Liver (tissue), 3 donors: ENCODE measurements at regions not wholly inside any gene's neighbourhood (a gene's known extent, or its start where the extent isn't known, plus 50 kb on each side); places are given as distances from the start of the nearest gene placed in this dataset.

Experiments used
- JUND ChIP-seq, 2 donors: IDR thresholded peaks; 2 replicates each; pipeline ENCODE4 v1.6.1; 2016; ENCODE audit warnings: antibody characterized with exemption in 2 of 2
- NR2F2 ChIP-seq: IDR thresholded peaks from 2 replicates; pipeline ENCODE4 v1.6.1; 2016; ENCODE audit warnings: antibody characterized with exemption
- RAD21 ChIP-seq, 2 donors: IDR thresholded peaks; 2 replicates each; pipeline ENCODE4 v1.6.1; 2016; ENCODE audit warnings: antibody characterized with exemption in 2 of 2, mild to moderate bottlenecking in 2 of 2
- RXRA ChIP-seq, 2 donors: IDR thresholded peaks; 2 replicates each; pipeline ENCODE4 v1.6.1; 2017 to 2018; ENCODE audit warnings: antibody characterized with exemption in 2 of 2, mild to moderate bottlenecking in 1 of 2
- SP1 ChIP-seq: IDR thresholded peaks from 2 replicates; pipeline ENCODE4 v1.6.1; 2018; ENCODE audit warnings: antibody characterized with exemption, mild to moderate bottlenecking
- YY1 ChIP-seq: IDR thresholded peaks from 2 replicates; pipeline ENCODE4 v1.6.1; 2016; ENCODE audit warnings: antibody characterized with exemption, mild to moderate bottlenecking
- TF ChIP-seq, protein P1 (sequence below): fragments of 150-350 bp; IDR thresholded peaks from 2 replicates; pipeline ENCODE4 v1.5.1; 2017; ENCODE audit warnings: improper control_type of control experiment, low read depth, low read length; ENCODE audit not compliant: missing input control
- TF ChIP-seq, protein P2 (sequence below): IDR thresholded peaks from 2 replicates; pipeline ENCODE4 v1.6.1; 2016; ENCODE audit warnings: antibody characterized with exemption
- TF ChIP-seq, protein P3 (sequence below): IDR thresholded peaks from 2 replicates; pipeline ENCODE4 v1.6.1; 2016; ENCODE audit warnings: antibody characterized with exemption, mild to moderate bottlenecking
- TF ChIP-seq, protein P4 (sequence below): IDR thresholded peaks from 2 replicates; pipeline ENCODE4 v1.6.1; 2016; ENCODE audit warnings: antibody characterized with exemption
- donor health status: healthy.
- donor health status: healthy.

DNA sequence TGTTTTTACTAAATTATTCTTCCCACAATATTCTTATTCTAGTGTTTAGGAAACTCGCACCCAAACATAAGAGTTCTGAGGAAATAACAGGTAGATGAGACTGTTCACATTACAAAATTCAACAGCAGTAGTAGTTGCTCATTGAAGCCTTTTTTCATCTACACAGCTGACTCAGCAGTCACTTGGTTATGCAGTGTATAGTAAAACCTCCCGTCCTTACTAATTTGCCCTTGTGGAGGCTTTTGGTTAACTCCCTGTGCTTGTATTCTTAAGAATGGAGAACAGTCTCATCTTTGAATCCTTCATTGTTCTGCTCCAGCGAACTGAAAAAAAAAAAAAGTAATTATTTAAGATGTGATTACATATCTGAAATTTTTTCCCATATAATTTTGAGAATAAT lies 1716.6 kb downstream of the PCDH7 start:
- TF ChIP-seq, protein P1, sequence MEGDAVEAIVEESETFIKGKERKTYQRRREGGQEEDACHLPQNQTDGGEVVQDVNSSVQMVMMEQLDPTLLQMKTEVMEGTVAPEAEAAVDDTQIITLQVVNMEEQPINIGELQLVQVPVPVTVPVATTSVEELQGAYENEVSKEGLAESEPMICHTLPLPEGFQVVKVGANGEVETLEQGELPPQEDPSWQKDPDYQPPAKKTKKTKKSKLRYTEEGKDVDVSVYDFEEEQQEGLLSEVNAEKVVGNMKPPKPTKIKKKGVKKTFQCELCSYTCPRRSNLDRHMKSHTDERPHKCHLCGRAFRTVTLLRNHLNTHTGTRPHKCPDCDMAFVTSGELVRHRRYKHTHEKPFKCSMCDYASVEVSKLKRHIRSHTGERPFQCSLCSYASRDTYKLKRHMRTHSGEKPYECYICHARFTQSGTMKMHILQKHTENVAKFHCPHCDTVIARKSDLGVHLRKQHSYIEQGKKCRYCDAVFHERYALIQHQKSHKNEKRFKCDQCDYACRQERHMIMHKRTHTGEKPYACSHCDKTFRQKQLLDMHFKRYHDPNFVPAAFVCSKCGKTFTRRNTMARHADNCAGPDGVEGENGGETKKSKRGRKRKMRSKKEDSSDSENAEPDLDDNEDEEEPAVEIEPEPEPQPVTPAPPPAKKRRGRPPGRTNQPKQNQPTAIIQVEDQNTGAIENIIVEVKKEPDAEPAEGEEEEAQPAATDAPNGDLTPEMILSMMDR: no peak
- TF ChIP-seq, protein P2, sequence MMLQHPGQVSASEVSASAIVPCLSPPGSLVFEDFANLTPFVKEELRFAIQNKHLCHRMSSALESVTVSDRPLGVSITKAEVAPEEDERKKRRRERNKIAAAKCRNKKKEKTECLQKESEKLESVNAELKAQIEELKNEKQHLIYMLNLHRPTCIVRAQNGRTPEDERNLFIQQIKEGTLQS: no peak
- TF ChIP-seq RXRA (IDR thresholded peaks at IDR 0.05) (no peak), JUND (IDR thresholded peaks at IDR 0.05) (no peak), NR2F2 (no peak), RAD21 (IDR thresholded peaks at IDR 0.05) (no peak), SP1 (no peak), YY1 (no peak)
- TF ChIP-seq, protein P3, sequence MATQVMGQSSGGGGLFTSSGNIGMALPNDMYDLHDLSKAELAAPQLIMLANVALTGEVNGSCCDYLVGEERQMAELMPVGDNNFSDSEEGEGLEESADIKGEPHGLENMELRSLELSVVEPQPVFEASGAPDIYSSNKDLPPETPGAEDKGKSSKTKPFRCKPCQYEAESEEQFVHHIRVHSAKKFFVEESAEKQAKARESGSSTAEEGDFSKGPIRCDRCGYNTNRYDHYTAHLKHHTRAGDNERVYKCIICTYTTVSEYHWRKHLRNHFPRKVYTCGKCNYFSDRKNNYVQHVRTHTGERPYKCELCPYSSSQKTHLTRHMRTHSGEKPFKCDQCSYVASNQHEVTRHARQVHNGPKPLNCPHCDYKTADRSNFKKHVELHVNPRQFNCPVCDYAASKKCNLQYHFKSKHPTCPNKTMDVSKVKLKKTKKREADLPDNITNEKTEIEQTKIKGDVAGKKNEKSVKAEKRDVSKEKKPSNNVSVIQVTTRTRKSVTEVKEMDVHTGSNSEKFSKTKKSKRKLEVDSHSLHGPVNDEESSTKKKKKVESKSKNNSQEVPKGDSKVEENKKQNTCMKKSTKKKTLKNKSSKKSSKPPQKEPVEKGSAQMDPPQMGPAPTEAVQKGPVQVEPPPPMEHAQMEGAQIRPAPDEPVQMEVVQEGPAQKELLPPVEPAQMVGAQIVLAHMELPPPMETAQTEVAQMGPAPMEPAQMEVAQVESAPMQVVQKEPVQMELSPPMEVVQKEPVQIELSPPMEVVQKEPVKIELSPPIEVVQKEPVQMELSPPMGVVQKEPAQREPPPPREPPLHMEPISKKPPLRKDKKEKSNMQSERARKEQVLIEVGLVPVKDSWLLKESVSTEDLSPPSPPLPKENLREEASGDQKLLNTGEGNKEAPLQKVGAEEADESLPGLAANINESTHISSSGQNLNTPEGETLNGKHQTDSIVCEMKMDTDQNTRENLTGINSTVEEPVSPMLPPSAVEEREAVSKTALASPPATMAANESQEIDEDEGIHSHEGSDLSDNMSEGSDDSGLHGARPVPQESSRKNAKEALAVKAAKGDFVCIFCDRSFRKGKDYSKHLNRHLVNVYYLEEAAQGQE: no peak
- TF ChIP-seq, protein P4, sequence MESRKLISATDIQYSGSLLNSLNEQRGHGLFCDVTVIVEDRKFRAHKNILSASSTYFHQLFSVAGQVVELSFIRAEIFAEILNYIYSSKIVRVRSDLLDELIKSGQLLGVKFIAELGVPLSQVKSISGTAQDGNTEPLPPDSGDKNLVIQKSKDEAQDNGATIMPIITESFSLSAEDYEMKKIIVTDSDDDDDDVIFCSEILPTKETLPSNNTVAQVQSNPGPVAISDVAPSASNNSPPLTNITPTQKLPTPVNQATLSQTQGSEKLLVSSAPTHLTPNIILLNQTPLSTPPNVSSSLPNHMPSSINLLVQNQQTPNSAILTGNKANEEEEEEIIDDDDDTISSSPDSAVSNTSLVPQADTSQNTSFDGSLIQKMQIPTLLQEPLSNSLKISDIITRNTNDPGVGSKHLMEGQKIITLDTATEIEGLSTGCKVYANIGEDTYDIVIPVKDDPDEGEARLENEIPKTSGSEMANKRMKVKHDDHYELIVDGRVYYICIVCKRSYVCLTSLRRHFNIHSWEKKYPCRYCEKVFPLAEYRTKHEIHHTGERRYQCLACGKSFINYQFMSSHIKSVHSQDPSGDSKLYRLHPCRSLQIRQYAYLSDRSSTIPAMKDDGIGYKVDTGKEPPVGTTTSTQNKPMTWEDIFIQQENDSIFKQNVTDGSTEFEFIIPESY: no peak
